ENCODE measurements at regions not wholly inside any gene's neighbourhood (a gene's known extent, or its start where the extent isn't known, plus 50 kb on each side); places are given as distances from the start of the nearest gene placed in this dataset.
"Not testable (repeated sequence)": the region's sequence is repeated elsewhere in the genome, so short reads cannot be mapped to it uniquely, and the experiment has no call there.

DNA sequence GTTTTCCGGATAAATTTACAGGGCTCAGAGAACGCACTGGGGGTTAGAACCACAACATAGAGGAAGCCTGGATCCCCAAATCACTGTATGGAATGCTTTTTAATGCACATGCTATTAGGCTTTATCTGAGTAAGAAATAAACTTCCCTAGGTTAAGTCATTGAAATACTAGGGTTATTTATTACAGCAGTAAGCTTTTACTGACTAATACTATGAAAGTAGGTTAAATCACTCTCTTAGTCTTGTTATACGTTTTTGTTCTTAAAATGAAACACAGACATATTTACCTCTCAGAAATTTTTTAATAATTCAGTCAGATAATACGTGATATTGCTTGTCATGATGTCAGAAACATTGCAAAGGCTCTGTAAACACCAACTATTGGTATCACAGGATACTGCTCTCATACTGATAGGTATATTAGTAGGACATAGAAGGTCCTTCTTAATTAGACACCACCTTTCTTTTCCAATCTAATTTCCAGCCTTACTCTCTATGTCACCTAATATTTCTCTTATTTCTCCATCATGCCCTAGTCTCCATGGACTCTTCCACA, 162.7 kb upstream of the NYAP2 start:
- DNase-seq = no peak

DNA sequence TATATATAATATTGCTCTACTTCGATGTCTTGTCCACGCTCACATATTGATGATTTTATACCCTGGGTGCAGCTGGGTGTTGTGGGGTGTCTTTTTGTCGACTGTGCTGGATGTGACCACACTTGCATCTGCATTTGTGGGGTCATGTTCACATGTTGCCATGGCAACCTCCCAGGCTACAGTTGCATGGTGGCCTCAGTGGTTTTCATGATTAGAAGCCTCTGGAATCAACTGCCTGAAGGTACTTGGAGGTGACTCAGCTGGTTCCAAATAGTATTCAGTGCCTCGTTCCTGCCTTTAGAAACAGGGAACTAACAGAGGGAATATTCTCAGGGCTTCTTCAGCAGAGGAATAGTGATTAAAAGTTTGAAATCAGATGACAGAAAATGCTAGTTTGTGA, 166.3 kb upstream of the NYAP2 start:
- no peak for DNase-seq

DNA sequence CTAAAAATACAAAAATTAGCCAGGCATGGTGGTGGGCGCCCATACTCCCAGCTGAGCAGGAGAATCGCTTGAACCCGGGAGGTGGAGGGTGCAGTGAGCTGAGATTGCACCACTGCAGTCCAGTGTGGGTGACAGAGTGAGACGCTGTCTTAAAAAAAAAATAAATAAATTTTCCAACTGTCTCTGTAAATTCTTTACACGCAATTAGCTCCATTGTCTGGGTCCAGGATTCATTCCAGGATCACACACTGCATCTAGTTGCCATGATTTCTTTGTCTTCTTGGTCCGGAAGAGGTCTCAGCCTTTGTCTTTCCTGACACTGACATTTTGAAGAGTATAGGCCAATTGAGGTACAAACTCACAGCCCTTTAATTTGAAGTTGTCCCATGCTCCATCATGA, 167.6 kb upstream of the NYAP2 start:
- DNase-seq = peak in 1 of 2 experiments; percentile 20

DNA sequence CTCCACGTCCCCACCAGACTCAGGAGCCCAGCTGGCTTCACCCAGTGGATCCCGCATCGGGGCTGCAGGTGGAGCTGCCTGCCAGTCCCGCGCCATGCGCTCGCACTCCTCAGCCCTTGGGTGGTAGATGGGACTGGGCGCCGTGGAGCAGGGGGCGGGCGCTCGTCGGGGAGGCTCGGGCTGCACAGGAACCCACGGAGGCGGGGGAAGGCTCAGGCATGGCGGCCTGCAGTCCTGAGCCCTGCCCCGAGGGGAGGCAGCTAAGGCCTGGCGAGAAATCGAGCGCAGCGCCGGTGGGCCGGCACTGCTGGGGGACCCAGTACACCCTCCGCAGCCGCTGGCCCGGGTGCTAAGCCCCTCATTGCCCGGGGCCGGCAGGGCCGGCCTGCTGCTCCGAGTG, 170.2 kb upstream of the NYAP2 start:
- DNase-seq = not testable (repeated sequence)

DNA sequence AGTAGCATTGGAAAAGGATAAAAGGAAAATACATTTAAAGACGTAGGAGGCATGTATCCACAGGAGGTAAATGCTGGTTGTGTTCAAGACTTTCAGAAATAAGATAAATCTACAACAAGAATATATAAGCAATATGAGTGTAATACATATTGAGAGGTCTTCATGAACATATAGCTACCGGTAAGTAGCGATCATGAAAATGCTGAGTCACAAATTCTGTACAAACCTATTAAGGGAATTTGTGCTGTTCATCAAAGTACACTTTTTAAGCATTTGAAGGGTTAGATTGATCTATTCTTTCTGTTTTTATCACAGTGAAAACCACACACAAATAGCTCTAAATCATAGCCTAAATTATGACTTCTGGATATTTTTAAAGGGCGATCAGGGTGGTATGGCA, 173.1 kb upstream of the NYAP2 start:
- no peak for DNase-seq

DNA sequence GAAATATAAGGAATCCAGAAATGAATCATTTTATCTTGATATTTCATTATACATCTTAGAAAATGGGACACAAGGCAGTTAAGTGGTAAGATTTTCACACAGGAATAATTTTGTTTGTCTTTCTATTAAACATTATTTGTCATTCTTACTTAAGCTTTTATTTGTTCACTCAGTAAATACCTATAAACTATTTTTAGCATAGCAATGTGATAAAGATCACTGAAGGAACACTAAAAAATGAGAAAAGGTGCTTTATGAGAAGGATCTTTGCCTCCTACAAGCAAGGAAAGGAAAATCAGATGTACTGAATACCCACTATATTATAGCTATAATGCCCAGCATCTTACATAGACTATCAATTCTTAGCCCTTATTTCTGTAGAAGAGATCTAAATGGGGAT, 176.2 kb upstream of the NYAP2 start:
- no peak for DNase-seq

DNA sequence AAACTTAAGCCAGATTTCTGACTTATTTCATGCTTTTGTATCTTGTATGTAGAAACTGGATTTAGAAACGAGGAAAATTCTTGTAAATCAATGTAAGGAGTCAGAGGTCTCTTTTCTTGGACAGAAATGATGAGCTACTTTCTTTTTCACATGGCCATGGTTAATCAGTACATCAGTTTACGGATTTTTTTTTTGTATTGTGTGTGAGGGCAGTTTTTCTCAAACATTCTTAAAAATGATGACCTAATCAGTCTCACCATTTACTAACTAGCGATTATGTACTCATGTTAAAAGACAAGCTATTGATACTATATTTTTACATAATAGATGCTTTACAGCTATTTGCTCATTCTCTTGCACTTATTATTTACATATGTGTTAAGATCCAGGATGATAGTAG, 165.2 kb upstream of the DOCK10 start:
- no peak for DNase-seq

DNA sequence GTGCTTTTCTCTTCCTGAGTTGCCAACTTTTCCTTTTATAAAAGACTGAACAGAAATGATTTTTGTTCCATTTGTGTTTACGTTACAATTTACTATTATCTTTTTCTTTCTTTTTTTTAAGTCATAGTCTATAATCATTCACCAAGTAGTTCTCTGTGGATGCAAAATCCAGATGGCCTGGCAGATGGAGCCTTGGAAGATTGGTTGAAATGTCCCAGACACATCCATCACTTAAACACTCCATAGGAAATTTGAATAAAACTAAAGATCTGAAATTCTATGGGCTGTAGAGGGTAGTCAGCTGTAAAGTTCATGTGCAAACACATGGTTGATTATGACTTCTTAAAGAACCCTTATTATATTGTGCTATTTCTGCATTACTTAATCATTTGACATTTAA, 164.8 kb upstream of the DOCK10 start:
- peak; percentile 69 to 87 for DNase-seq

DNA sequence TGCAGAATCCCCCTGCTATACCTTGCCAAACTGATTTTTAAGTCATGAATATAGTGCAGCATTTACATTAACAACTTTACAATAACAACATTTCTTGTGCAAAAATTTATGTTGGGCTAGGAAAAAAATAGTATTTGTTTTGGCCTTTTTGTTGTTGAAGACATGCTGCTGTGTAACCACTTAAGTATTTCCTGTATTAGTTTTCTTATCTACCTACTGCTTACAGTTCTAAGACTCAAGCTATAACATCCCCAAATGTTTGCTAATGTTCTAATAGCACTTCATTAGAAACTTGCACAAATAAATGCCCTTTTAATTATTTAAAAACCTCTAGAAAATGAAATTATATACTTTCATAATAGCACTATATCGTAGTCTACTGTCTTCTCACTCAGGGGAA, 154.3 kb upstream of the DOCK10 start:
- no peak for DNase-seq

DNA sequence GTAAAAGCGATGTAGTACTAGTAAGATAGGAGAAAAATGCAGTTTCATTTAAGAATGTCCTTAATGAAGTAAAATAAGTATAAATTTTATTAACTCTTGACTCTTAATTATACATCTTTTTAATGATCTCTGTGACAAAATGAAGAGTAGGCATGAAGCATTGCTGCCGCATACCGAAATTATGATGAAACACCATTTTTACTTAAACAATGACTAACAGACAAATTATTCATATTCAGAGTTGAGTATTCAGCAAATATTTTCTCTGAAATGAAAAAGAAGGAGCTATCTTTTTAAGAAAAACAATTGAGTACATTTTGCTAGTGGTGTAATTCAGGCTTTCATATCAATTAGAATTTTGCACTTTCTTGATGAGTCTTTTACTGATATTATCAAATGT, 150.6 kb upstream of the DOCK10 start:
- DNase-seq = no peak

DNA sequence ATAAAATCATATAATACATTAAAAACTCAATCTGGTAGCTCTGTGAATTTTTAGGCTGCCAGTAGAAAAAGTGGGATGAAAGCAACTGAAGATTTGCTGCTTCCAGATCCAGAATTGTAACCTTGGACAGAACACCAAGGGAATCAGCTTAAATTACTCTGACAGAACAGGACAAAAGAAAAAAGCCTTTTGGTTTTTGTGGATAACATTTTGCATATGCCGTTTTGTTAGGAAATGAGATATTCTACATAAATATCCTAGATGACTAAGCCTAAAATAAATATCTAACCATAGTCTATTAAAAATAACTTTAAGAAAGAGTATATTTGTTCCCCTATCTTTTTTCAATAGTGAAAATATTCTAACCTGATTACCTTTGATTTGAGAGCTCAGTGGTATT, 148.7 kb upstream of the DOCK10 start:
- no peak for DNase-seq

DNA sequence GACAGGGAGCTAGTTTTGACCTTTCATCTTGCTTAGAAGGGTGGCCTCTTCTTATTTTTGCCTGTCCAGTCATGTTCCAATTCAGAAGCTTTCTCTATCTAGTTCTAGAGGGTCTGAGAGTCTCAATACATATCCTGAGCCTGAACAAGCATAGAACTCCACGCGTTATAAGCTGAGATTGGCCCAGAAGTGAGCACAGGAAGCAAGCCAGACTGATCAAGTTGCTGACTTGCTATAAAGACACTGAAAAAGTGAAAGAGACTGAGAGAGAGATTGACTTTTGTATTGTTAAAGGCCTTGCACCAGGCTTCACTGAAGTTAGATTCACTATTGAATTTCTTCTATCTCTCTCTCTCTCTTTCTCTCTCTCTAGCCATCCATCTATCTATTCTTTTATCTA, 142.7 kb upstream of the DOCK10 start:
- DNase-seq = no peak

DNA sequence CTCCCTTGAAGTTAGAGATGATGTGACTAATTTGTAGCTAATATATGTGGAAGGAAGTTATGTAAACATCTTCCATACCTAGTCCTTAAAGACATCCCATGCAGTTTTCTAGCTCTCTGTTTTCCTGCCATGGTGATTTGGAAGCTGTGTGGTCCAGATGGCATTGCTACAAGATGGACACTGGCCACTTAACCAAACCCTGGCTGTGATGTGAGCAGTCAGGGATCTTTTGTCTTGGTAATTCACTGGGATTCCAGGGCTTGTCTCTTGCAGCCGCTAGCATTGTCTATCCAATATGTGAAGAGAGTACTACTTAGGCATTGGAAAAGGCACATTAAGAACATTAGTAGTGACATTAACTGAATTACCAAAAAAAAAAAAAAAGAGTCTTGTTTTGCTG, 139.9 kb upstream of the DOCK10 start:
- DNase-seq = no peak

DNA sequence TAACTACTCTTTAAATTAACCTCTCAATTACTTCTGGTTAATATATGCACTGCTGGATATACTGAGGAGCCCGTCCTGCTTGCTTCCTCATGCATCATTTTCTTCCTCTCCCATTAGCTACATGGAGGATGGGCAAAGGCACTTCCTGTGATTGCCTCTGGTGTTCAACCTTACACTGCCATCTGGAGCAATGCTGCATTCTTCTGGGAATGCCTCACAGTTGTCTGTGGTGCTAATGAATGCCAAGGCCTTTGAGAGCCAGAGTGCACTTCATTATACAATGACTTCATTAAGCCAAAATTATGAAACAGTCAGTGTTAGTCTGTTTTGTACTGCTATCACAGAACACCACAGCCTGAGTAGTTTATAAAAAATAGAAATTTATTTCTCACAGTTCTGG, 134.8 kb upstream of the DOCK10 start:
- DNase-seq = peak; percentile 19 to 75

DNA sequence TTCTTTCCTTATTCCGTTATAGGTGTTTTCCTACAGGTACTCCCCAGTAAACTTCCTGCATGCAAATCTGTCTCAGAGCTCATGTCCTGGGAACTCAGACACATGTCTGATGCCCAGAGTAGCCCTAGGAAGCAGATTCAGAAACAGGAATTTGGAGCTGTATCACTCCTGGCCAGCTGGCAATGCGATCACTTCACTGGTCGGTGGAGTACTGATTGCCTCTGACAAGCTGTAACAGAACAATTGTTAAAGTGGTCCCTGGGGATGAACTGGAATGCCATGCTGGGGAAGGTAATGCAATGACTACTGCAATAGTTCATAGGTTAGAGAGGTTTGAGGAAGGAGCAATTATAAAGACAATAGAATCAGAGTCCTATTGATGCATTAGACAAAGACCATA, 131.6 kb upstream of the DOCK10 start:
- peak in 1 of 2 experiments; percentile 26 for DNase-seq

DNA sequence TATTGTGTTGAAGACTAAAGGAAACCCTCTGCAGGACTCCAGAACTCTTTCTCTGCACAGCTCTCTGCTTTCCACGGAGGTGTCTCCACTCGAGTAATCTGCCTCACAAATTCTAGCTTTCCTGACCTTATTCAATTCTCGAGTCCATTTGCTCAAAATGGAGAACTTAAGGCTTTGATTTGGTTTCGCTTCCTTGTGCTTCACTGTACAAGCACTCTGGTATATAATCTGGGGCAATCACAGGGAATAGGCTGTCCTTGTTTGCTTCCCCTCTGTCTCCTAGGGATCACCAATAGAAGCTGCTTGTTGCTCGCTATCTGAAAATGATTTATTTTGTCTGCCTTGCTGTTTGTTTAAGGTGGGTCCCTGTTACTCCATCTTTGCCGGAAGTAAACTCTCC, 129.1 kb upstream of the DOCK10 start:
- DNase-seq = no peak

DNA sequence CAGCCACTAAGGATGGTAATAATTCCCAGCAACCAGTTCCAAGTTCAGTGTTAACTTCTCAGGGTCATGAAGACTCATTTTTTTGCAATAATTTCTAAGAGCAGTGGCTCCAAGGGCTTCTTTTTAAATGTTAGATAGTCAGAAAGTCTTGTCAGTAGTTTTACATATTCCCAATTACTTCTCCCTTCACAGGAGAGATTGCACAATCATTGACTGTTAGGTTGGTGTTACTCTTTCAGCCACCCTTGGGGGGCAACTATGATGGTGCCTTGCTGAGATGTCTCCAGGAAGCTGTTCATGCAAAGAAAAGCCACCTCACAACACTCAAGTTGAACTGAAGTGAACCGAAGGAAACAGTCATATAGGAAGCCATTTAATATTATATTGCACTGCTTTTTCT, 127.9 kb upstream of the DOCK10 start:
- DNase-seq = no peak

DNA sequence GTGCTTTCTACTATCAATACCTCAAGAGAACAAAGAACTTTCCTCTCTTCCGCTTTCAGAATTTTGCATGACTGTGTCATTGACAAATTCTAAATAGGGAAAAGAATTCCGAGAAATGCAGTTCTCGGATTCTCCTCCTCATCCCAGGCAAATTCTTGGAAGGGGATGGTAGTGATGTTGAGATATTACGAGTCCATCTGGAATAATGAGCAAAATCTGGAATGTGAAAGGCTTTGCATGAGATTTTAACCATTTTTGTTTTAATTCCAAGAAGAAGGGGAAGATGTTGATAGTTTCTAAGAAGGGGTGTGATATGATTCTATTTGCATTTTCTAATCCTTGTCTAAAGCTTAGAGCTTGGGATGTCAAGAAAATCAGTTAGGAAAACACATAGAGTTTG, 127.1 kb upstream of the DOCK10 start:
- no peak for DNase-seq

DNA sequence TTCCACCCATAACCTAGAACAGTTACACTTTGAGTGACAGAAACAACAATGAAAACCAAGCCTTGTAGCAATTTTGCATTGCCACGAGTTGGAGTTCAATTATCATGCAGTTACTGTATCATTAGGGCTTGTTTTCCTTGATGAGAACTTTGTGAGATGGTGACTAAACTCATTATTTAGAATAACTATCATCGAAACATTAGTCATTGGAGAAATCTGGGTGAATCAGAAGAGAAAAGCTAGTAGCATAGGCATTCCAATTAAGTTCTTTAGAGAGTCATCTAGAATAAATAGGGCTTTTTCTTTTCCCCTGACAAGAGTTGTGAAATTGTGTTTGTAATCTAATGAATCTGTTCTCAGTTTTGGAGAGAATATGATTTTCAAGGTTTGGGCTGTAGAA, 122.8 kb upstream of the DOCK10 start:
- no peak for DNase-seq

DNA sequence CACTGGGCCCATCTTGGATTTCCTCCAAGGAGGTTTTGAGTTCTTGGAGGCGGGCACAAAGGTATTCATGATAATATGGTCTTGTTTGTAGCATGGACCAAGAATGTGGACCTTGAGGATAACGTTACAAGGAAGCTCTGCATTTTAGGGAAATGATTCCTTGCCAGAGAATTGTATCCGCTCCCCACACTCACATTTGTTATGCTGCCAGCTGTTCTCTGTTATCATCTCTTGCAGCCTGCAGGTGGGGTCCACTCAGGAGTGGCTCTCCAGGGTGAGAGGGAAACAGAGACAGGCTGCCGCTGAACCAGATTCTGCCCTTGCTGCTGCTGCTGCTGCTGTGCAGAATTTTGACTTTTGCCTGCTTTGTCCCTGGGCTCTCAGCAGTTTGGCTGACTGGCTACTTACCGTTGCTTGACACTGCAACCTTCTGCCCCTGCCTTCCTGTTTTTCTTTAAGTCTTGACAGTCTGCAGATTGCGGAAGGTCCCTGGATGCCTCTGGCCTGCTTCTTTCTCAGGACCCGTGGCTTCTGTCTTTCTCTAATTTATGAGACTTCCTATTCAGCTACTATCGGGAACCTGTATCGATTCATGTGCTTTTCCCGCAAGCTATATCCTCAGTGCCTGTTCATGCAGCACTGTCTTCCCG, 122.3 kb upstream of the DOCK10 start:
- no peak for DNase-seq

DNA sequence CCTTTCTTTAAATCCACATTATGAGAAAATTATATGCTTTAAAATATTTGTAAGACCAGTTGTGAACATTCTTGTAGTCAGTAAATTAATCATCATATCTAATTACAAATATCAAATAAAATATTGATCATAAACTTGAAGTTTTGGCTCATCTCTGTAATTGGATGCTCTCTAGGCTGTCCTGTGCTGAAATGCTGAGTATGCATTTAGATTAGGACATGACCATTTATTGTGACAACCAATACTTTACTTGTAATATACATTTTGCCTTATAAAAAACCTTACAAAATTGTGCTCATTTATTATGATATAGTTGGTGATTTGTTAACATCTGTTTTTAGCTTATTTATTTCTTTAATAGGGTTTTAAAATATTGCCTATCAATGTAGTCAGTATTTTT, 116.1 kb upstream of the DOCK10 start:
- no peak for DNase-seq

DNA sequence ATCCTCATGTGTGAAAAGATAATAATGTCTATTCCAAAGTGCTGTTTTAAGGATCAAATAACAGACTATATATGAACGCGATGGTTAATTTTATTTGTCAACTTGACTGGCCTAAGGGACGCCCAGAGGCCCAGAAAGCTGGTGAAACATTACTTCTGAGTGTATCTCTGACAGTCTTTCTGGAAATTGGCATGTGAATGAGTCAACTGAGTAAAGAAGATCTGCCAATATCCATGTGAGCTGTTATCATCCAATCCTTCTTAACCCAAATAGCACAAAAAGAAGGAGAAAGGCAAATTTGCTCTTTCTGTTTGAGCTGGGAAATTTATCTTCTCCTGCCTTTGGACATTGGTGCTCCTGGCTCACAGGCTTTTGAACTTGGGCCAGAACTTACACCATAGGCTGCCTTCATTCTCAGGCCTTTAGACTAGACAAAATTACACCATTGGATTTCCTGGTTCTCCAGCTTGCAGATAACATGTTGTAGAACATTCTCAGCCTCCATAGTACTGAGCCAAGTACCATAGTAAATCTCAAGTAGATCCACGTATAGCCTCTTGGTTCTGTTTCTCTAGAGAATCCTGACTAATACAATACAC, 114.7 kb upstream of the DOCK10 start:
- no peak for DNase-seq

DNA sequence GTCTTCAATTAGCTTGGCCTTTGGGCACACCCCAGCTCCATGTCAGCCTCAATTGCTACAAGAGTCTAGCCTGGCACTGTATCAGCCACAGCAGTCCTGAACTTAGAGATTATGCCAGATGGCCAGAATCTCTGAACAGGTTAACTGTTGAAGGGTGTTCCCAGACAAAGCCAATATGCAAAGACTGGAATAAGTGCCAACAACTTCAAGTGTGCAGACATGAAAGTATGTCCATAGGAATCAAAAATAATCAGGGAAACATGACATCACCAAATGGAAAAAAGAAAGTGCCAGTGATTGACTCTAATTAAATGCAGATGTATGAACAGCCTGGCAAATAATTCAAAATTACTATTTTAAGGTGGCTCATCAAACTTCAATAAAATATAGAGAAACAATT, 98.5 kb upstream of the DOCK10 start:
- peak; percentile 15 to 76 for DNase-seq

DNA sequence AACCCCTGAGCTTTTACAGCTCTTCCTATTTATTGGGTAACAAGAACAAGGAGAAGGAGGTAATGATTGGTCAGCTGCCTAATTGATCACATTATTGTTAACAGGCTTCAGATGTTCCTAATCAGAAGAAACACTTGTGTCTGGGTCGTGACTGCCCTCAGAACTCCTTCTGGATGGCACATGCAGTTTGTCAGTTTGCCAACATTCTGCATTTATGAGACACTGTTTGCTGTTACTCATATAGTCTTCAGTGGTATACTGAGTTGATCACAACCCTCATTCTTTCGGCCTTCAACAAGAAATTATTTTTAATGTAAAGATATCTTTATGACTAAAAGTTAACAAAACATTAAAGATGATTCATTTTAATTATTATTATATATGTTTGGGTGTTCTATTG, 95.7 kb upstream of the DOCK10 start:
- no peak for DNase-seq

DNA sequence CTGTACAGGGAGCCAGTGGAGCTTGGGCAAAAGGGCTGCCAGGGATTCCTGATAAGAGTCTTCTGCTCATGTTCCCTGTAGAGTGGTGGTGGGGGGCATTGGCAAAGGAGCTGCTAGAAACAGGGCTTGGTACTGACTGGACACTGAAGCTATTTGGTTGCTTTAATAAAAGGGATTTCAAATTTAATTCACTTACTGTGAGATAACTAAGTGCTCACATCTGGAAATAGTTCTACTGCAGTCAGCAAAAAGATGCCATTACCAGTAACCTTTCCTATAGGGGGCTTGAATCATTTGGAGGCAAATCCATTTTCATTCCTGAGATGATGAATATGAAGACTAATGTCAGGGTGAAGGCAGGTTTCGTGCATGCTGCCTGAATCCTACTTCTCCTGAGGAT, 94.3 kb upstream of the DOCK10 start:
- DNase-seq = no peak

All from NCI-H446 (cell line).